Uterus (tissue), 2 donors: ENCODE measurements at regions not wholly inside any gene's neighbourhood (a gene's known extent, or its start where the extent isn't known, plus 50 kb on each side); places are given as distances from the start of the nearest gene placed in this dataset.

Source experiments
- POLR2A ChIP-seq, 2 donors: fragments of 450-650 bp; IDR thresholded peaks; one replicate each; pipeline ENCODE4 v1.6.1; 2016; ENCODE audit warnings: antibody characterized with exemption in 2 of 2, mild to moderate bottlenecking in 1 of 2, moderate library complexity in 1 of 2
- TF ChIP-seq, protein P1 (sequence below), 4 experiments: fragments of 200-600 bp in 2 of 4; fragments of 450-650 bp in 2 of 4; sonication (generic) in 2 of 4; IDR thresholded peaks; one replicate each; pipeline ENCODE4 v1.5.1; 2016 to 2019; ENCODE audit warnings: antibody characterized with exemption in 4 of 4, mild to moderate bottlenecking in 2 of 4, moderate library complexity in 1 of 4

DNA sequence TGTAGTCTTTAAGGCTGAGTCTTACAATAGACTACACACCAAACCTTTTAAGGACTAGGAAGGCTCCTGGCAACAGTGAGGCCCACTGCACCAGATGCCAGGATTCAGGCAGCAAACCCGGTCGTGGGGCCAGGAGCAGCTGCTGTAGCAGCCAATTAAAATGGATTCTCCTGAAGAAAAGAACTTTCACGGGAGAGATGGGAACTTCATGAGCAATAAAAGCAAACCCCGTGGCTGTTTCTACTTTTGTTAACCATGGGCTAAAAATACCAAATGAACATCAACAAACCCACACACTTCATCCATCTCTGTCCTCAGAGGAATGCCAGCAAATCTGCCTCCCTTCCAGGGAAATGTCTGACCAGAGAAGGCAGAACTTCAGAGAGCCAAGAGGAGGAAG lies 101.4 kb downstream of the BTC start:
- TF ChIP-seq, protein P1, sequence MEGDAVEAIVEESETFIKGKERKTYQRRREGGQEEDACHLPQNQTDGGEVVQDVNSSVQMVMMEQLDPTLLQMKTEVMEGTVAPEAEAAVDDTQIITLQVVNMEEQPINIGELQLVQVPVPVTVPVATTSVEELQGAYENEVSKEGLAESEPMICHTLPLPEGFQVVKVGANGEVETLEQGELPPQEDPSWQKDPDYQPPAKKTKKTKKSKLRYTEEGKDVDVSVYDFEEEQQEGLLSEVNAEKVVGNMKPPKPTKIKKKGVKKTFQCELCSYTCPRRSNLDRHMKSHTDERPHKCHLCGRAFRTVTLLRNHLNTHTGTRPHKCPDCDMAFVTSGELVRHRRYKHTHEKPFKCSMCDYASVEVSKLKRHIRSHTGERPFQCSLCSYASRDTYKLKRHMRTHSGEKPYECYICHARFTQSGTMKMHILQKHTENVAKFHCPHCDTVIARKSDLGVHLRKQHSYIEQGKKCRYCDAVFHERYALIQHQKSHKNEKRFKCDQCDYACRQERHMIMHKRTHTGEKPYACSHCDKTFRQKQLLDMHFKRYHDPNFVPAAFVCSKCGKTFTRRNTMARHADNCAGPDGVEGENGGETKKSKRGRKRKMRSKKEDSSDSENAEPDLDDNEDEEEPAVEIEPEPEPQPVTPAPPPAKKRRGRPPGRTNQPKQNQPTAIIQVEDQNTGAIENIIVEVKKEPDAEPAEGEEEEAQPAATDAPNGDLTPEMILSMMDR (IDR thresholded peaks at IDR 0.05), result no peak
- TF ChIP-seq POLR2A (IDR thresholded peaks at IDR 0.05), result no peak
